ENCODE measurements at regions not wholly inside any gene's neighbourhood (a gene's known extent, or its start where the extent isn't known, plus 50 kb on each side); places are given as distances from the start of the nearest gene placed in this dataset.
A peak's percentile ranks its signal among the peaks of the same experiment; 100 is the strongest.
"Not testable (repeated sequence)": the region's sequence is repeated elsewhere in the genome, so short reads cannot be mapped to it uniquely, and the experiment has no call there.

DNA sequence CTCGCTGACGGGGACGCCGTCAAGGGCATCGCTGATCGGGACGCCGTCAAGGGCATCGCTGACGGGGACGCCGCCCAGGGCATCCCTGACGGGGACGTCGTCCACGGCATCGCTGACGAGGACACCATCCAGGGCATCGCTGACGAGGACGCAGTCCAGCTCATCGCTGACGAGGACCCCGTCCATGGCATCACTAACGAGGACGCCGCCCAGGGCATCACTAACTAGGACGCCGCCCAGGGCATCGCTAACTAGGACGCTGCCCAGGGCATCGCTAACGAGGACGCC is 945.2 kb downstream of the TUBA3C start:
- DNase-seq, result no peak

DNA sequence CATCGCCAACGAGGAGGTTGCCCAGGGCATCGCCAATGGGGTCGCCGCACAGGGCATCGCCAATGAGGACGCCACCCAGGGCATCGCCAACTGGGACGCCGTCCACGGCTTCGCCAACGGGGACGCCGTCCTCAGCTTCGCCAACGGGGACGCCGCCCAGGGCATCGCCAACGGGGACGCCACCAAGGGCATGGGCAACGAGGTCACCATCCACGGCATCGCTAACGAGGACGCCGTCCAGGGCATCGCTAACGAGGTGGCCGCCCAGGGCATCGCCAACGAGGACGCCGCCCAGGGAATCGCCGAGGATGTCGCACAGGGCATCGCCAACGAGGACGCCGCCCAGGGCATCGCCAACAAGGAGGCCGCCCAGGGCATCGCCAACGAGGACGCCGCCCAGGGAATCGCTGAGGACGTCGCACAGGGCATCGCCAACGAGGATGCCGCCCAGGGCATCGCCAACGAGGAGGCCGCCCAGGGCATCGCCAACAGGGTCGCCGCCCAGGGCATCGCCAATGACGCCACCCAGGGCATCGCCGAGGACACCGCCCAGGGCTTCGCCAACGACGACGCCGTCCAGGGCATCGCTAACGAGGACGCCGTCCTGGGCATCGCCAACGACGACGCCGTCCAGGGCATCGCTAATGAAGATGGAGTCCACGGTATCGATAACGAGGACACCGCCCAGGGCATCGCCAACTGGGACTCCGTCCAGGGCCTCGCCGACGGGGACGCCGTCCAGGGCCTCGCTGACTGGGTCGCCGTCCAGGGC is 945.7 kb downstream of the TUBA3C start:
- no peak for DNase-seq

DNA sequence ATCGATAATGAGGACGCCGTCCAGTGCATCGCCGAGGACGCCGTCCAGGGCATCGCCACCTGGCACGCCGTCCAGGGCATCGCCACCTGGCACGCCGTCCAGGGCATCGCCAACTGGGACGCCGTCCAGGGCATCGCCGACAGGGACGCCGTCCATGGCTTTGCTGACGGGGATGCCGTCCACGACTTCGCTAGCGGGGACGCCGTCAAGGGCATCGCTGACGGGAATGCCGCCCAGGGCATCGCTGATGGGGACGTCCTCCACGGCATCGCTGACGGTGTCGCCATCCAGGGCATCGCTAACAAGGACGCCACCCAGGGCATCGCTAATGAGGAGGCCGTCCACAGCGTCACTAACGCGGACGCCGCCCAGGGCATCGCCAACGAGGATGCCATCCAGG is 946.5 kb downstream of the TUBA3C start:
- DNase-seq, result no peak

DNA sequence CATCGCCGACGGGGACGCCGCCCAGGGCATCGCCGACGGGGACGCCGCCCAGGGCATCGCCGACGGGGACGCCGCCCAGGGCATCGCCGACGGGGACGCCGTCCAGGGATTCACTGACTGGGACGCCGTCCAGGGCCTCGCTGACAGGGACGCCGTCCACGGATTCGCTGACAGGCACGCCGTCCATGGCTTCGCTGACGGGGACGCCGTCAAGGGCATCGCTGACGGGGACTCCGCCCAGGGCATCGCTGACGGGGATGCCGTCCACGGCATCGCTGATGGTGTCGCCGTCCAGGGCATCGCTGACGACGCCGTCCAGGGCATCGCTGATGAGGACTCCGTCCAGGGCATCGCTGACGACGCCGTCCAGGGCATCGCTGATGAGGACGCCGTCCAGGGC is 947.2 kb downstream of the TUBA3C start:
- not testable (repeated sequence) for DNase-seq

DNA sequence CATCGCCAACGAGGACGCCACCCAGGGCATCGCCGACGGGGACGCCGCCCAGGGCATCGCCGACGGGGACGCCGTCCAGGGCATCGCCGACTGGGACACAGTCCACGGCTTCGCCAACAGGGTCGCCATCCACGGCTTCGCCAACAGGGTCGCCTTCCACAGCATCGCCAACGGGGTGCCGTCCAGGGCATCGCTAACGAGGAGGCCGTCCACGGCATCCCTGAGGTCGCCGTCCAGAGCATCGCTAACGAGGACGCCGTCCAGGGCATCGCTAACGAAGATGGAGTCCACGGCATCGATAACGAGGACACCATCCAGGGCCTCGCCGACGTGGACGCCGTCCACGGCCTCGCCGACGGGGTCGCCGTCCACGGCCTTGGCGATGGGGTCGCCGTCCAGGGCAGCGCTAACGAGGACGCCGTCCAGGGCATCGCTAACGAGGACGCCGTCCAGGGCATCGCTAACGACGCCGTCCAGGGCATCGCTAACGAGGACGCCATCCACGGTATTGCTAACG is 947.8 kb downstream of the TUBA3C start:
- no peak for DNase-seq

DNA sequence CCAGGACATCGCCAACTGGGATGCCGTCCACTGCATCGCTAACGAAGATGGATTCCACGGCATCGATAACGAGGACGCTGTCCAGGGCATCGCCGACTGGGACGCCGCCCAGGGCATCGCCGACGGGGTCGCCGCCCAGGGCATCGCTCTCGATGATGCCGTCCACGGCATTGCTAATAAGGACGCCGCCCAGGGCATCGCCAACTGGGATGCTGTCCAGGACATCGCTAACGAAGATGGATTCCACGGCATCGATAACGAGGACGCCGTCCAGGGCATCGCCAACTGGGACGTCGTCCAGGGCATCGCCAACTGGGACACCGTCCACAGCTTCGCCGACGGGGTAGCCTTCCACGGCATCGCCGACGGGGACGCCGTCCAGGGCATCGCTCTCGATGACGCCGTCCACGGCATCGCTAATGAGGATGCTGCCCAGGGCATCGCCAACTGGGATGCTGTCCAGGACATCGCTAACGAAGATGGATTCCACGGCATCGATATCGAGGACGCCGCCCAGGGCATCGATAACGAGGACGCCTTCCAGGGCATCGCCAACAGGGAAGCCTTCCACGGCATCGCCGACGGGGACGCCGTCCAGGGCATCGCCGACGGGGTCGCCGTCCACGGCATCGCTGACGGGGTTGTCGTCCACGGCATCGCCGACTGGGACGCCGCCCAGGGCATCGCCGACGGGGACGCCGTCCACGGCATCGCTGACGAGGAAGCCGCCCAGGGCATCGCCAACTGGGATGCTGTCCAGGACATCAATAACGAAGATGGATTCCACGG is 948.4 kb downstream of the TUBA3C start:
- no peak for DNase-seq

DNA sequence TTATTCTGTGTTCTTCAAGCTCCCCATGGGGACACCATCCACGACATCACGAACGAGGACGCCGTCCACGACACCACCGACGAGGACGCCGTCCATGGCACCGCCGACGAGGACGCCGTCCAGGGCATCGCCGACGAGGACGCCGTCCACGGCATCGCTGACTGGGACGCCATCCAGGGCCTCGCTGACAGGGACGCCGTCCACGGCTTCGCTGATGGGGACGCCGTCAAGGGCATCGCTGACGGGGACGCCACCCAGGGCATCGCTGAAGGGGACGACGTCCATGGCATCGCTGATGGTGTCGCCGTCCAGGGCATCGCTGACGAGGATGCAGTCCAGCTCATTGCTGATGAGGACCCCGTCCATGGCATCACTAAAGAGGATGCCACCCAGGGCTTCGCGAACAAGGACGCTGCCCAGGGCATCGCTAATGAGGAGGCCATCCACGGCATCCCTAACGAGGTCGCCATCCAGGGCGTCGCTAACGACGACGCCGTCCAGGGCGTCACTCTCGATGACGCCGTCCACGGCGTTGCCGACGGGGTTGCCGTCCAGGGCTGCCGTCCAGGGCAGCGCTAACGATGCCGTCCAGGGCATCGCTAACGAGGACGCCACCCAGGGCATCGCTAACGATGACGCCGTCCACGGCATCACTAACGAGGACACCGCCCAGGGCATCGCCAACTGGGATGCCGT is 949.2 kb downstream of the TUBA3C start:
- DNase-seq, result no peak

GRCh38 chr13:18224411-18224810 is 957.2 kb downstream of the TUBA3C start:
- not testable (repeated sequence) for DNase-seq

- DNase-seq, result not testable (repeated sequence)
Observed at GRCh38 chr13:18214689-18215088, 966.9 kb downstream of the TUBA3C start.

- not testable (repeated sequence) for DNase-seq
Observed at GRCh38 chr13:18213511-18213910, 968.1 kb downstream of the TUBA3C start.

GRCh38 chr13:18212873-18213272 is 968.8 kb downstream of the TUBA3C start:
- DNase-seq, result no peak

DNA sequence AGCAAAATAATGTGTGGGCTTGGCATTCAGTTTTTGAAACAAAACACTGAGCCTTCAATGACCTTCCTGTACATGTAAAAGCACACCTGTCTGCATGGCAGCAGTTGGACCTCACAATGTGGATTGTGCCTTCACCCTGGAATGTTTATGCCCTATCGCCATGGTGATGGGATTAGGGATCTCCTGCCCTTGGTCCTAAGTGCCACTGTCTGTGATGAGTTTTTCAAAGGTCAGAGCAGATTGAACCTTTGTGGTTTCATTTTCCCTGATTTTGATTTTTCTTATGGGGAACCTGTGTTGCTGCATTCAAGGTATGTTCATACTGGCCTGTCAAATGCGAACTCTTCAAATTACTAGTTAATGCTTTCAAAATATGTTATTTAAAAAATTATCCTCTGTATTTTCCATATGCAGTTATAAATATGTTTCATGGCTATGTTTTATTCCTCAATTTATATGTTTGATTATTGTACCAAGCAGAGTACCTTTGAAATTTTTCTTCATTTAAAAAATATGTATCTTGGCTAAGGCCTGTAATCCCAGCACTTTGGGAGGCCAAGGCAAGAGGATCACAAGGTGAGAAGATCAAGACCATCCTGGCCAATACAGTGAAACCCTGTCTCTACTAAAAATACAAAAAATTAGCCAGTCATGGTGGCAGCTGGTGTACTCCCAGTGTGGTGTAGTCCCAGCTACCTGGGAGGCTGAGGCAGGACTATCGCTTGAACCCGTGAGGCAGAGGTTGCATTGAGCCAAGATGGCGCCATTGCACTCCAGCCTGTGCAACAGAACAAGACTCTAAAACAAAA is 969.7 kb downstream of the TUBA3C start:
- peak; percentile 33 for DNase-seq

- not testable (repeated sequence) for DNase-seq
Observed at GRCh38 chr13:18204614-18205178, 976.9 kb downstream of the TUBA3C start.

DNA sequence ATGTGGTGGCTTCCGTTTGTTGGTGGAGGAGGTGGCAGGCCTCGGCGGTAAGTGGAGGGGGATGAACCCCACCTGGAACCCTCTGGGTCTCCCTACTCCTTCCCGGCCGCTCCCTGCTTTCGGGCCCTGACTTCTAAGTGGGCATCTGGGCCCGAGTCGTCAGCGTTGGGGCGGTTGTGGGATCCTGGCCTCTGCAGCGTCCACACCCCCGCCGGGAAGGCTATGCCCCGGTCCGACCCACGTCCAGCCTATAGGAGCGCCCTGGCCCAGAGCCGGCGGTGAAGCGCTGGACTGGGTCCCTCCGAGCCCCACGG is 986.3 kb downstream of the TUBA3C start:
- DNase-seq, result not testable (repeated sequence)

GRCh38 chr13:18194631-18195364 is 986.8 kb downstream of the TUBA3C start:
- DNase-seq, result not testable (repeated sequence)

- not testable (repeated sequence) for DNase-seq
Observed at GRCh38 chr13:18194104-18194503, 987.5 kb downstream of the TUBA3C start.
